OCI-M2 (cell line): ENCODE measurements at regions not wholly inside any gene's neighbourhood (a gene's known extent, or its start where the extent isn't known, plus 50 kb on each side); places are given as distances from the start of the nearest gene placed in this dataset.

Experiments used
- DNase-seq: peaks from one replicate; lab custom pipeline; 2025; ENCODE audit not compliant: unreplicated experiment; lab: John Stamatoyannopoulos, UW

- no peak for DNase-seq
Observed at GRCh38 chr4:124192544-124192943, 520.0 kb downstream of the ANKRD50 start.

GRCh38 chr4:124199185-124199584, 513.3 kb downstream of the ANKRD50 start:
- no peak for DNase-seq

GRCh38 chr4:124199755-124200154, 512.8 kb downstream of the ANKRD50 start:
- no peak for DNase-seq

DNA sequence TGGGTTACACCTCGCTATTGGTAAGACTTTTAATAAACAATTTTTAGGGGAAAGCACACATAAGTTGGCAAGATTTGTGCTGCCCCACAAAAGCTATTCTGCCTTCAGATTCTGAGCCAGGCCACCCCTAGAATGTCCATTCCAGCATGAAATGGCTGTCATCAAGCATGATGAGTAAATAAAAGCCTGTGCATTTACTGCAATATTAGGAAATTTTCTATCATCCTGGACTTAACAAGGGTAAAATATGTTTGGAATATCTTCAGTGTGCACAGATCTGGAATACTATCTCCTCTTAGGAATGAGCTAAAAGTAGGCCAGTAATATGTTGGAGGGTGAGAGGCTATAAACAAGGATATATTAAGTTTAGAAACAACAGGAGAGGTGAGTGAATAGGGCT, 510.9 kb downstream of the ANKRD50 start:
- no peak for DNase-seq

DNA sequence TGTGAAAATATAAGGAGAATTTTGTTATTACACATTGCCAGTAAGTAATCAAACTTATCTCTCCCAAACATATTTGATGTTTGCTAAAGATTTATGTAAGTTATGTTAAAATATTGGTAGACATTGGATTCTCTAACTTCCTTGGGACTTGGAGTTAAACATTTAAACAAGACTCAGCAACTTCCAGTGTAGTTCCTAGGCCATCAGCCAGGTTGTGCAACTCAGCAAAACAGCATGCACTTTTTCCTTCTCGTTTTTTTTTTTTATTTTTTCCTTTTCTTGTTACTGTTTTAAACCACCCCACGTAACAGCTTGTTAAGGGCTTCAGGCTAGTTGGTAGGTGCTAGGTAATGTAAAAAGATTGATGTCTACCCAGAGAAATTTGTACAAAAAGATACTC, 510.4 kb downstream of the ANKRD50 start:
- DNase-seq, result no peak

DNA sequence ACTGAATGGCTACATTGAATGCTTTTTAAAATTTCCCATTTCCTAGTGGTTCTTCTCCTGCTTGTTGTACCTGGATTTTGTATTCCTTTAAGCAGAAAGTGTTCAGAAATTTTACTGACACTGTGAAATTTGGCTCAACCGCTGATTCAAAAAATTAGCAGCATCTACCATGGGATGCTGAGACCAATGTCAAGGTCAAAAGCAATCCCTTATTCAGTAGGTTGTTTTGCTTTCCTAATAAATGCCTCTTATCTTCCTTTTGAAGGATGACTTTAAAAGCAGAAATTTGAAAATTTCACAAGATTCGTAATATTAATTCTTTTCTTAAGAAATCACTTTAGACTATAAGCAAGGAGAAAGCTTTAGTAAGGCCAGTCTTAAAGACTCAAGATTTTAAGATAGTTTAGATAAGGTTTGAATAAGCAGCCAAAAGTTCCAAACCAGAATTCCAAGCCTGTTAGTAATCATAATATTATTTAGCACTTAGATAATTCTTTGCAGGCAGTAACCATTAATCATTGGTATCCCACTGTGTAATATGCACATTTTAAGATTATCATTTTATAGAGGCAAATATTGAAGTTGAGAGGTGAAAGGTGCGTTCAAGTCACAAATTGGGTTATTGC, 508.8 kb downstream of the ANKRD50 start:
- no peak for DNase-seq

- DNase-seq, result no peak
Observed at GRCh38 chr4:124206779-124207605, 505.5 kb downstream of the ANKRD50 start.

- no peak for DNase-seq
Observed at GRCh38 chr4:124209211-124209610, 503.3 kb downstream of the ANKRD50 start.

GRCh38 chr4:124209626-124210025, 502.9 kb downstream of the ANKRD50 start:
- DNase-seq, result no peak

GRCh38 chr4:124210746-124211145, 501.8 kb downstream of the ANKRD50 start:
- DNase-seq, result no peak

DNA sequence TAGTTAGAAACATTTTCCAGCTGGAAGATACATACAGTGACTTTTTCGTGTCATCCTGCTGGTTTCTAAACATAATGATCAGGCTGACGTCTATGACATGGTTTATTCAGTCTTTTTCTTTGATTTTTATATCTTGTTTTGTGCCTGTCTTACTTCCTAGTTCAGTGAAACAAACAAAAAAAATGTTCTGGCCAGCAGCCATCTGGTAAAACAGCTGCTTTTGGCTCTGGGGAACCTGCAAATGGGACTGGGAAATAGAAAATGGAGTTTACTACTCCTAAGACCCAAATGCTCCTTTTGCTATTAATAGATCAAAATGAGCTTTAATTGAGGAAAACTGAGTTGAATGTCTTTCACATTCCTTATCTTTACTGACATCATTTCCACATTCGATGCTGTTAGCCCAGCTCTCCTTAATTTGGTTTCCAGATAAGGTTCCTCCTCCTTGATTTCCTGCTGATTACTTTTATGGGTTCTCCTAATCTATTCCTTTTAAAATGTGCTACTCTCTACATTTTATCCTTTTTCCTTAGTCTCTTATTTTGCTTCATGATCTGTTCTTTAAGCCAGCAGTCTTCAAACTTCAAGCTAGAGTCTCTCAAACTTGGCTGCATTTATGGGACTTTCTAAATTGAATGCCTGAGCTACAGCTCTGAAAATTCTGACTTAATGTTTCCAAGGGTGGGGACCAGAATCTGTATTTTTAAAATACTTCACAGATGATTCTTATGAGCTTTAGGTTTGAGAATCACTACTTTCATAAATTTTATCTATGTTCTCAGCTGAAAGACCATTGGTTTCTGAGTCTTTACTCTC, 499.5 kb downstream of the ANKRD50 start:
- DNase-seq, result no peak

GRCh38 chr4:124219389-124219788, 493.1 kb downstream of the ANKRD50 start:
- no peak for DNase-seq

DNA sequence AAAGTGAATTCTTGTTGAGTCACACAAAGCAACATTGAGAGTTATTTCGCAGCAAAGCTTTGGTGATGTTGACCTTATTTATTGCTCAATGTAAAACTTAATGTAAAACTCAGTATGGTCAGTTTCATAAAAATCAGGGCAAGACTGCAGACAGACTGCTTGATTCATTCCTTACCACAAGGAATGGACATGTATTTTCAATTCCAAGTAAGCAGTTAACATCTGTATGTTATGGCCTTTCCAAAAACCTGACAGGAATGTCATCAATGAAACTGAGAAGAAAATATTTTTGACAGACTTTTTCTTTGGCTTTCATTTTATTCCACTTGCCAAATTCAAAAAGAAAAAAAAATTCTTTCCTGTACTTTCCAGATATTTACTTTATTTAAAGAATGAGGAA, 488.3 kb downstream of the ANKRD50 start:
- no peak for DNase-seq

DNA sequence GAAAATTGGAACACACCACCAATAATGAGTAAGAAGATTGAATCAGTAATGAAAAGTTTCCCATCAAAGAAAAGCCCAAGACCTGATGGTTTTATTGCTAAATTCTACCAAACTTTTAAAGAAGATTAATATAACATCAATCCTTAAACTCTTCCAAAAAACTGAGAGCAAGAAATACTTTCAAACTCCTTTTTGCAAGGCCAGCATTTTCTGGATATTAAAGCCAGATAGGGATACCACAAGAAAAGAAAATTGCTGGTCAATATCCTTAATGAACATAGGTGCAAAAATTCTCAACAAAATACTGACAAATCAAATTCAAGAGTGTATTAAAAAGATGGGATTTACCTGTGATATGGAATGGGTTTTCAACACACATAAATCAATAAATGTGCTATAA, 484.6 kb downstream of the ANKRD50 start:
- DNase-seq, result no peak

- DNase-seq, result no peak
Observed at GRCh38 chr4:124230268-124230667, 482.3 kb downstream of the ANKRD50 start.

DNA sequence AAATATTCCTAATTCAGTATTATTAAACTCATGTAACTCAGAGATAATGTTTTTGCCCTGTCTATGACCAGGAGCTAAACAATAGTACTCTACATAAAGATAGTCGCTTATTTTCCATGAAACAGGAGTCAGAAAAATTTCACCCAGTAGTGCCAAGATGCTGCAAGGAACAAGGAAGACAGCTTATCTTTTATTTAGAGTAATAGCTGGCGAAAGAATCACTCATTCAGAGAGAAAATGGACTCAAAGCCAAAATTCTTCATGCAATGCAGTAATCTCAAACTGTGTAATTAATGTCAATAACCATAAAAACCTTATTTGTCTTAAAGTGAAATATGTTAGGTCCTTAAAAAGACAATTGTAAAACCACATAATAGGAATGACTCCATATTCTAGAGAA, 477.8 kb downstream of the ANKRD50 start:
- no peak for DNase-seq

DNA sequence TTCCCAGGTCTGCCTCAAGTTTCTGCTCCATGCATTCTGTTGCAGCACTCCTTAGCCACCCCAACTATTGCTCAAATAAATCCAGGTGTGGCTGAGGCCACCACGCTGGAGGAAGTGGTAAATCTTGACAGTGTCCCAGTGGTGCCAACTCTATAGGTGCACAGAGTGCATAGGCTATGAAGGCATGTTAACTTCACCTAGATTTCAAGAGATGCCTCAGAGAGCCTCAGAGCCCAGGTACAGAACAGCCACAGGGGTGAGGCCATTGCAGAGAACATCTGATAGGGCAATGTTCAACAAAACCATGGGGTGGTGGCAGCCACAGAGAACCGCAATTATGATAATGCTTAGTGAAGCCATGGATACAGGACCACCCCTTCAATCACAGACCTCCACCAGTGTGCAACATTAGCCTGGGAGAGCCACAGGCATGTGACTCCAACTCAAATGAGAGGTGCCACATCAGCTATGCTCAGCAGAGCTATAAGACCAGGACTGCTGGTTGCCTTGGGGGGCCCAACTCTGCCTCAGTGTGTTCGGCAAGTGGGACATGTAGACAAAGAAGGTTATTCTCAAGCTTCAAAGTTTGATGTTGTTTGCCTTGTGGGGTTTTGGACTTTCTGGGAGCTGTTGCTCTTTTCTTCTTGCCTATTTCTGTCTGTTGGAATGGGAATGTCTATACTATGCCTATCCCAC, 468.7 kb downstream of the ANKRD50 start:
- DNase-seq, result no peak

DNA sequence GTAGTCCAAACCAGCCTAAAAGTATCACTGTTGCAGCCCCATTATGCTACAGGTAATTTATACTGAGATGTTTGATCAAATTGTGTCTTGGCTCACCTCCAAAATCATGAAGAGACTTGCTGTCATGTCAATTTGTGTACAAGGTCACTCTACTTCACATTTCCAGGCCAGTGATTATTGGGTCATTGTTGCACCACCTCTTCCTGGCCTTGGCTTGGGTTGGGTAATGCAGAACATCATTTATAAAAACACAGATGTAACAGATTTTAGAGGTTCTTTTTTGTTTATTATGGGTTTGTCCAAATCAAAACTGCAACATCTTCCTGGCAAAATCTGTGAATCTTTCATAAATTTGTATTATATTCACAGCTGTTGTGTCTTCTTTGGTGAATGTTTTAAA, 459.5 kb downstream of the ANKRD50 start:
- DNase-seq, result no peak

DNA sequence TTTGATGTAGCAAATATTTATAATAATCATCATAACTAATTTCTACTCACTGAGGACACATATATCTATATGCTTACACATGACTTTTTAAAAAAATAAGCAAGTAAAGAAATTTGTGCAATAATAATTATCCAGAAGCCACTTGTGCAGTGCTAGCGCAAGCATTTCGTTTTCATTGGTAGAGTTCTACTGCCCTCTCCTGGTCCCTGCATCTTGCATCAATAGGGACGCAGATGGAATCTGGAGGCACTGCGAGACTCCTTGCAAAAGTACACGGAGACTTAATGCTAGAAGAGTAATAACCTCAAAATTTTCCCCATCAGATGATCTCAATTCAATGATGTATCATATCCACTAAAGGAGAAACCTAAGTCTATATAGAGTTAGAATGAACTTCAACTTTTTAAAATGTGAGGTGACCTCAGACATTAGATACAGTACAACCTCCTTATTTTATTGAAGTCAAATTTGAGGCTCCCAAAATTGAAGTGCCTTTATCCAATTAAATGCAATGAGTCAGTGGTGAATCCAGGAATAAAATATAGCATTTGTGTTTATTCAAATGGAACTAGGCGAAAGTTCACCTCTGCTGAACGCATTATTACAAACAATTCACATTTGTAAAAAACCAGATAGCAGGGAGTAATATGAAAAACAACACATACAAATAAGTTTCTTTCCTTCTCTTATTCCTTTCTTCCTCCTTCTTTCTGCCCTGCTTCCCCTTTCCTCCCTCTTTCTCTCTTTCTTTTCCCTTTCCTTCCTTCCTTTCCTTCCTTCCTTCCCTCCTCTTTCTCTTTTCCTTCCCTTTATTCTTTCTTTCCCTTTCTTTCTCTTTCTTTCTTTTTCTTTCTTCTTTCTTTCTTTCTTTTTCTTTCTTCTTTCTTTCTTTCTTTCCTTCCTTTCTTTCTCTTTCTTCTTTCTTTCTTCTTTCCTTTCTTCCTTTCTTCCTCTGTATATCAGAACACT, 450.0 kb downstream of the ANKRD50 start:
- peak; percentile 11 for DNase-seq

GRCh38 chr4:124265701-124266100, 446.8 kb downstream of the ANKRD50 start:
- no peak for DNase-seq
